ENCODE measurements at regions not wholly inside any gene's neighbourhood (a gene's known extent, or its start where the extent isn't known, plus 50 kb on each side); places are given as distances from the start of the nearest gene placed in this dataset.
"Not testable (repeated sequence)": the region's sequence is repeated elsewhere in the genome, so short reads cannot be mapped to it uniquely, and the experiment has no call there.

DNA sequence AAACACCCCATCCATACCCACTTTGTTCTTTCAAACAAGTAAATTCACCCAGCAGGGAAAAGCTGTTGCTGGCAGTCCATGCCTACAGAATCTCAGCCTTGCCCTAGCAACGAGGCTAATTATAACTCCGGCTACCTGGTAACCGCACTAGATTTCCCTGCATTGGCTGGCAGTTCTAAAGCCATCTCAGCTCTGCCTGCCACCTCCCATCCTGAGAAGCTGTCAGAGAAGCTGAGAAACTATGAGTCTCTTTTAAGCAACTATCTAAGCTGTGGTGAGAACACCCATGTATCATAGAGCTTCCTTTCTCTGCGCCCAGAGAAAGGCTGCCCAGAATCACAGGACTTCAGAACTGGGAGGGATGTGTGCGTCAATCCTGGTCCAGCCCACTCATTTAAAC lies 126.5 kb upstream of the NBPF9 start:
- TF ChIP-seq CEBPB (IDR thresholded peaks at IDR 0.05; ENCODE audit: borderline replicate concordance in 1 of 2, low read depth in 2 of 2, low read length in 2 of 2); CBX3 (IDR thresholded peaks at IDR 0.05; ENCODE audit: borderline replicate concordance, low read depth); FOXK2 (IDR thresholded peaks at IDR 0.05); FOXM1 (IDR thresholded peaks at IDR 0.05; ENCODE audit: low read depth, low read length); POLR2A (IDR thresholded peaks at IDR 0.05; ENCODE audit: low read depth, low read length): not testable (repeated sequence)
- TF ChIP-seq, protein P1, sequence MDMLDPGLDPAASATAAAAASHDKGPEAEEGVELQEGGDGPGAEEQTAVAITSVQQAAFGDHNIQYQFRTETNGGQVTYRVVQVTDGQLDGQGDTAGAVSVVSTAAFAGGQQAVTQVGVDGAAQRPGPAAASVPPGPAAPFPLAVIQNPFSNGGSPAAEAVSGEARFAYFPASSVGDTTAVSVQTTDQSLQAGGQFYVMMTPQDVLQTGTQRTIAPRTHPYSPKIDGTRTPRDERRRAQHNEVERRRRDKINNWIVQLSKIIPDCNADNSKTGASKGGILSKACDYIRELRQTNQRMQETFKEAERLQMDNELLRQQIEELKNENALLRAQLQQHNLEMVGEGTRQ (IDR thresholded peaks at IDR 0.05; ENCODE audit: borderline replicate concordance, low read depth, low read length), result not testable (repeated sequence)
- TF ChIP-seq, protein P2, sequence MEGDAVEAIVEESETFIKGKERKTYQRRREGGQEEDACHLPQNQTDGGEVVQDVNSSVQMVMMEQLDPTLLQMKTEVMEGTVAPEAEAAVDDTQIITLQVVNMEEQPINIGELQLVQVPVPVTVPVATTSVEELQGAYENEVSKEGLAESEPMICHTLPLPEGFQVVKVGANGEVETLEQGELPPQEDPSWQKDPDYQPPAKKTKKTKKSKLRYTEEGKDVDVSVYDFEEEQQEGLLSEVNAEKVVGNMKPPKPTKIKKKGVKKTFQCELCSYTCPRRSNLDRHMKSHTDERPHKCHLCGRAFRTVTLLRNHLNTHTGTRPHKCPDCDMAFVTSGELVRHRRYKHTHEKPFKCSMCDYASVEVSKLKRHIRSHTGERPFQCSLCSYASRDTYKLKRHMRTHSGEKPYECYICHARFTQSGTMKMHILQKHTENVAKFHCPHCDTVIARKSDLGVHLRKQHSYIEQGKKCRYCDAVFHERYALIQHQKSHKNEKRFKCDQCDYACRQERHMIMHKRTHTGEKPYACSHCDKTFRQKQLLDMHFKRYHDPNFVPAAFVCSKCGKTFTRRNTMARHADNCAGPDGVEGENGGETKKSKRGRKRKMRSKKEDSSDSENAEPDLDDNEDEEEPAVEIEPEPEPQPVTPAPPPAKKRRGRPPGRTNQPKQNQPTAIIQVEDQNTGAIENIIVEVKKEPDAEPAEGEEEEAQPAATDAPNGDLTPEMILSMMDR (IDR thresholded peaks at IDR 0.05 in 2 of 3, conservative IDR thresholded peaks at IDR 0.05 in 1 of 3; ENCODE audit: control insufficient read depth in 2 of 3, extremely low read depth in 1 of 3, insufficient read depth in 1 of 3, low read depth in 3 of 3, low read length in 3 of 3), result not testable (repeated sequence)

Data from GM12878 (cell line).